OCI-LY7 (cell line): ENCODE measurements at regions not wholly inside any gene's neighbourhood (a gene's known extent, or its start where the extent isn't known, plus 50 kb on each side); places are given as distances from the start of the nearest gene placed in this dataset.

Experiments
- BruUV-seq: library from RNA; stranded (reverse); fragments of 400-500 nt; replicated peaks from 2 replicates; lab custom pipeline; 2021; lab: Mats Ljungman, UMichigan
- CTCF ChIA-PET: fragments of 300-600 bp; sonication (Branson Sonifier 250); formaldehyde crosslinking; loops from one replicate; lab custom pipeline; 2022; ENCODE audit warnings: antibody characterized with exemption; ENCODE audit not compliant: unreplicated experiment; lab: Charles Lee
- POLR2A ChIA-PET: fragments of 300-600 bp; sonication (Branson Sonifier 250); formaldehyde crosslinking; loops from one replicate; lab custom pipeline; 2022; ENCODE audit warnings: antibody characterized with exemption; lab: Charles Lee
- DNase-seq: peaks from one replicate; pipeline ENCODE4 v3.0.0-alpha.2; 2015; ENCODE audit warnings: low spot score
- H2AFZ ChIP-seq: fragments of 200-600 bp; sonication (generic), shearing (Covaris generic); 2 replicates; pipeline ENCODE4 v1.6.1; 2014; ENCODE audit warnings: mild to moderate bottlenecking, antibody characterized with exemption, low read length, moderate library complexity
- H3K27ac ChIP-seq: fragments of 200-600 bp; sonication (generic); 2 replicates; pipeline ENCODE4 v1.5.1; 2014; ENCODE audit warnings: mixed run types, low read depth, mild to moderate bottlenecking, moderate library complexity, low read length, inconsistent platforms; ENCODE audit not compliant: poor library complexity, severe bottlenecking
- H3K36me3 ChIP-seq: fragments of 200-600 bp; sonication (generic); 2 replicates; pipeline ENCODE4 v1.6.1; 2014; ENCODE audit warnings: mild to moderate bottlenecking, antibody characterized with exemption, low read length, moderate library complexity, mixed read lengths; ENCODE audit not compliant: insufficient read depth
- H3K4me1 ChIP-seq: fragments of 200-600 bp; sonication (generic); 2 replicates; pipeline ENCODE4 v1.5.1; 2014; ENCODE audit warnings: mild to moderate bottlenecking, low read length; ENCODE audit not compliant: insufficient read depth, poor library complexity, severe bottlenecking
- H3K4me2 ChIP-seq: fragments of 200-600 bp; sonication (generic); 2 replicates; pipeline ENCODE4 v1.6.1; 2014; ENCODE audit warnings: mild to moderate bottlenecking, low read length
- H3K4me3 ChIP-seq: fragments of 200-600 bp; sonication (generic); 2 replicates; pipeline ENCODE4 v1.5.1; 2014; ENCODE audit warnings: mild to moderate bottlenecking, low read depth, low read length; ENCODE audit not compliant: poor library complexity, severe bottlenecking
- H3K79me2 ChIP-seq: fragments of 200-600 bp; sonication (generic); 2 replicates; pipeline ENCODE4 v1.6.1; 2016; ENCODE audit warnings: low read depth, mild to moderate bottlenecking, low read length, moderate library complexity, mixed read lengths; ENCODE audit not compliant: insufficient read depth
- H3K9me2 ChIP-seq: fragments of 200-600 bp; sonication (generic); 2 replicates; pipeline ENCODE4 v1.6.1; 2016; ENCODE audit warnings: mild to moderate bottlenecking, low read length, mixed read lengths; ENCODE audit not compliant: insufficient read depth
- H3K9me3 ChIP-seq: fragments of 200-600 bp; sonication (generic); 2 replicates; pipeline ENCODE4 v1.6.1; 2014; ENCODE audit warnings: mild to moderate bottlenecking, mixed run types, low read length, mixed read lengths
- H4K20me1 ChIP-seq: fragments of 200-600 bp; sonication (generic); 2 replicates; pipeline ENCODE4 v1.6.1; 2014; ENCODE audit warnings: mild to moderate bottlenecking, antibody characterized with exemption, low read length, moderate library complexity, mixed read lengths; ENCODE audit not compliant: insufficient read depth
- CTCF ChIP-seq: fragments of 200-600 bp; sonication (generic); conservative IDR thresholded peaks from 2 replicates; pipeline ENCODE4 v1.5.1; 2014; ENCODE audit warnings: mild to moderate bottlenecking, antibody characterized with exemption, low read length, moderate library complexity, mixed read lengths
- EZH2phosphoT487 ChIP-seq: fragments of 200-600 bp; sonication (generic); IDR thresholded peaks from 2 replicates; pipeline ENCODE4 v1.6.1; 2018; ENCODE audit warnings: low read depth, borderline replicate concordance, mild to moderate bottlenecking, mixed run types, antibody characterized with exemption, low read length, moderate library complexity, mixed read lengths
- intact Hi-C: fragments of 100-400 bp; cut with micrococcal nuclease; formaldehyde crosslinking; loops from one replicate; pipeline ENCODE4 v1.10.0; 2022; ENCODE audit not compliant: unreplicated experiment

- H3K4me2 ChIP-seq = no peak overlapping the region
- no peaks in the 10 kb centered on the region for H3K9me3 ChIP-seq
- no peaks in the 10 kb centered on the region for H4K20me1 ChIP-seq
- no peaks in the 10 kb centered on the region for H3K4me1 ChIP-seq
- POLR2A ChIA-PET = interaction anchor here (1.0 kb wide), 1 partner anchor 72 kb away, joined by 4 read pairs; no protein-coding TSS in a partner anchor
- H2AFZ ChIP-seq = no peak overlapping the region
- no TSS peak for BruUV-seq
- DNase-seq = no peak
- no peaks in the 10 kb centered on the region for H3K9me2 ChIP-seq
- intact Hi-C loops = no loop called here
- H3K27ac ChIP-seq = no peak overlapping the region
- no peaks in the 10 kb centered on the region for H3K79me2 ChIP-seq
- TF ChIP-seq CTCF (no peak), EZH2phosphoT487 (no peak)
- no peak overlapping the region for H3K4me3 ChIP-seq
- no peaks in the 10 kb centered on the region for H3K36me3 ChIP-seq
- CTCF ChIA-PET = no interaction called here
Observed at GRCh38 chr4:188532751-188533150, 393.5 kb downstream of the TRIML1 start.

GRCh38 chr4:188534297-188534696 is 395.1 kb downstream of the TRIML1 start:
- Histone ChIP-seq H3K4me1 (no peaks in the 10 kb centered on the region), H3K36me3 (no peaks in the 10 kb centered on the region), H3K9me3 (no peaks in the 10 kb centered on the region), H3K4me2 (no peak overlapping the region), H4K20me1 (no peaks in the 10 kb centered on the region), H3K9me2 (no peaks in the 10 kb centered on the region), H3K4me3 (no peak overlapping the region), H3K79me2 (no peaks in the 10 kb centered on the region), H3K27ac (no peak overlapping the region), H2AFZ (no peak overlapping the region)
- TF ChIP-seq EZH2phosphoT487 (no peak), CTCF (no peak)
- intact Hi-C loops = no loop called here
- no TSS peak for BruUV-seq
- no peak for DNase-seq
- ChIA-PET POLR2A (no interaction called here), CTCF (no interaction called here)

- Histone ChIP-seq H3K9me2 (no peaks in the 10 kb centered on the region), H3K9me3 (no peaks in the 10 kb centered on the region), H3K4me2 (no peak overlapping the region), H2AFZ (no peak overlapping the region), H3K27ac (no peak overlapping the region), H3K36me3 (no peaks in the 10 kb centered on the region), H3K4me3 (no peak overlapping the region), H3K79me2 (no peaks in the 10 kb centered on the region), H4K20me1 (no peaks in the 10 kb centered on the region), H3K4me1 (no peaks in the 10 kb centered on the region)
- ChIA-PET CTCF (no interaction called here), POLR2A (no interaction called here)
- intact Hi-C loops = no loop called here
- DNase-seq = no peak
- no TSS peak for BruUV-seq
- TF ChIP-seq EZH2phosphoT487 (no peak), CTCF (no peak)
Observed at GRCh38 chr4:188534917-188535316, 395.7 kb downstream of the TRIML1 start.
